ENCODE measurements at regions not wholly inside any gene's neighbourhood (a gene's known extent, or its start where the extent isn't known, plus 50 kb on each side); places are given as distances from the start of the nearest gene placed in this dataset.

DNA sequence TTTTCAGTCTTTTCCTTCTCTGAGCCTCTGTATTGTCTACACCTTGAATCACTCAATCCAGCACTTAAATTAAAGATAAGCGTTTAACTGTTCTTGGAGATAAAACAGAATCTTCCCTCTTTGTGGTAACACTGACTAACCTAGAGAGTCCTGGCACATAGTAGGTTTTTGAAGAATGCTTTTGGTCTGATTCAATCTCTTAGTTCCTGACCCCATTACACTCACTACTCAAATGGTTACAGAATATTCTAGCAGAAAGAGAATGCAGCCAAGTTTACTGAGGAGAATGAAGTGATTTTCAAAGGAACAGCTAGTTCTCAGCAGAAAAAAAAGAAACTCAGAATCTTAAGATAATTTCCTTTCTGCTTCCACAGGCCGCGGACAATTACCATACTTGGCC lies 309.2 kb upstream of the PRMT6 start:
- Histone ChIP-seq H3K27me3 (ENCODE audit: control insufficient read depth, insufficient read depth, low read length) (no peaks in the 10 kb centered on the region), H3K27ac (ENCODE audit: low read length) (no peak overlapping the region), H3K4me1 (ENCODE audit: control insufficient read depth, insufficient read depth, low read length) (no peaks in the 10 kb centered on the region), H3K36me3 (ENCODE audit: control insufficient read depth, insufficient read depth, low read length) (no peaks in the 10 kb centered on the region), H3K4me3 (ENCODE audit: low read depth in 2 of 2, low read length in 2 of 2) (no peak overlapping the region), H3K9me3 (ENCODE audit: control insufficient read depth, insufficient read depth, low read depth, low read length) (no peaks in the 10 kb centered on the region)
- BruUV-seq (replicated peaks) = no TSS peak
- ChIA-PET POLR2A (interaction anchor here (0.6 kb wide), 1 partner anchor 147 kb away, joined by 4 read pairs; no protein-coding TSS in a partner anchor), CTCF (no interaction called here)
- intact Hi-C loops (cut with micrococcal nuclease; ENCODE audit: unreplicated experiment) = no loop called here
- DNase-seq (ENCODE audit: low read depth, low spot score) (no peak), ATAC-seq (no peak)
- in situ Hi-C loops (cut with HindIII; ENCODE audit: low pct_unique_long_range_greater_than_20kb, low sequenced_read_pairs) = no loop called here
- TF ChIP-seq TCF7L2 (IDR thresholded peaks at IDR 0.05; ENCODE audit: low read depth, low read length) = no peak
- TF ChIP-seq, protein P1, sequence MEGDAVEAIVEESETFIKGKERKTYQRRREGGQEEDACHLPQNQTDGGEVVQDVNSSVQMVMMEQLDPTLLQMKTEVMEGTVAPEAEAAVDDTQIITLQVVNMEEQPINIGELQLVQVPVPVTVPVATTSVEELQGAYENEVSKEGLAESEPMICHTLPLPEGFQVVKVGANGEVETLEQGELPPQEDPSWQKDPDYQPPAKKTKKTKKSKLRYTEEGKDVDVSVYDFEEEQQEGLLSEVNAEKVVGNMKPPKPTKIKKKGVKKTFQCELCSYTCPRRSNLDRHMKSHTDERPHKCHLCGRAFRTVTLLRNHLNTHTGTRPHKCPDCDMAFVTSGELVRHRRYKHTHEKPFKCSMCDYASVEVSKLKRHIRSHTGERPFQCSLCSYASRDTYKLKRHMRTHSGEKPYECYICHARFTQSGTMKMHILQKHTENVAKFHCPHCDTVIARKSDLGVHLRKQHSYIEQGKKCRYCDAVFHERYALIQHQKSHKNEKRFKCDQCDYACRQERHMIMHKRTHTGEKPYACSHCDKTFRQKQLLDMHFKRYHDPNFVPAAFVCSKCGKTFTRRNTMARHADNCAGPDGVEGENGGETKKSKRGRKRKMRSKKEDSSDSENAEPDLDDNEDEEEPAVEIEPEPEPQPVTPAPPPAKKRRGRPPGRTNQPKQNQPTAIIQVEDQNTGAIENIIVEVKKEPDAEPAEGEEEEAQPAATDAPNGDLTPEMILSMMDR (IDR thresholded peaks at IDR 0.05) = no peak
- TF ChIP-seq, protein P2, sequence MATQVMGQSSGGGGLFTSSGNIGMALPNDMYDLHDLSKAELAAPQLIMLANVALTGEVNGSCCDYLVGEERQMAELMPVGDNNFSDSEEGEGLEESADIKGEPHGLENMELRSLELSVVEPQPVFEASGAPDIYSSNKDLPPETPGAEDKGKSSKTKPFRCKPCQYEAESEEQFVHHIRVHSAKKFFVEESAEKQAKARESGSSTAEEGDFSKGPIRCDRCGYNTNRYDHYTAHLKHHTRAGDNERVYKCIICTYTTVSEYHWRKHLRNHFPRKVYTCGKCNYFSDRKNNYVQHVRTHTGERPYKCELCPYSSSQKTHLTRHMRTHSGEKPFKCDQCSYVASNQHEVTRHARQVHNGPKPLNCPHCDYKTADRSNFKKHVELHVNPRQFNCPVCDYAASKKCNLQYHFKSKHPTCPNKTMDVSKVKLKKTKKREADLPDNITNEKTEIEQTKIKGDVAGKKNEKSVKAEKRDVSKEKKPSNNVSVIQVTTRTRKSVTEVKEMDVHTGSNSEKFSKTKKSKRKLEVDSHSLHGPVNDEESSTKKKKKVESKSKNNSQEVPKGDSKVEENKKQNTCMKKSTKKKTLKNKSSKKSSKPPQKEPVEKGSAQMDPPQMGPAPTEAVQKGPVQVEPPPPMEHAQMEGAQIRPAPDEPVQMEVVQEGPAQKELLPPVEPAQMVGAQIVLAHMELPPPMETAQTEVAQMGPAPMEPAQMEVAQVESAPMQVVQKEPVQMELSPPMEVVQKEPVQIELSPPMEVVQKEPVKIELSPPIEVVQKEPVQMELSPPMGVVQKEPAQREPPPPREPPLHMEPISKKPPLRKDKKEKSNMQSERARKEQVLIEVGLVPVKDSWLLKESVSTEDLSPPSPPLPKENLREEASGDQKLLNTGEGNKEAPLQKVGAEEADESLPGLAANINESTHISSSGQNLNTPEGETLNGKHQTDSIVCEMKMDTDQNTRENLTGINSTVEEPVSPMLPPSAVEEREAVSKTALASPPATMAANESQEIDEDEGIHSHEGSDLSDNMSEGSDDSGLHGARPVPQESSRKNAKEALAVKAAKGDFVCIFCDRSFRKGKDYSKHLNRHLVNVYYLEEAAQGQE (IDR thresholded peaks at IDR 0.05; ENCODE audit: insufficient read depth in 1 of 2, low read depth in 2 of 2, low read length in 1 of 2) = no peak
- no peak for TF ChIP-seq POLR2AphosphoS5 (IDR thresholded peaks at IDR 0.05; ENCODE audit: low read depth, low read length)
- TF ChIP-seq SIN3A (IDR thresholded peaks at IDR 0.05; ENCODE audit: borderline replicate concordance, insufficient read depth, low read depth, low read length) = no peak

DNA sequence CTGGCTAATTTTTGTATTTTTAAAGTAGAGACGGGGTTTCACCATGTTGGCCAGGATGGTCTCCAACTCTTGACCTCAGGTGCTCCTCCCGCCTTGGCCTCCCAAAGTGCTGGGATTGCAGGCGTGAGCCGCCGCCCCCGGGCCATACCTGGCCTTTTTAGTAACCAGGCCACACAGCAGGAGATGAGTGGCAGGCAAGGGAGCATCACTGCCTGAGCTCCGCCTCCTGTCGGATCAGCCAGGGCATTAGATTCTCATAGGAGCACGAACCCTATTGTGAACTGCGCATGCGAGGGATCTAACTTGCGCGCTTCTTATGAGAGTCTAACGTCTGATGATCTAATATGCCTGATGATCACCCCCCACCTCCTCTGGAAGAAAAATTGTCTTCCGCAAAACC lies 308.7 kb upstream of the PRMT6 start:
- ATAC-seq (no peak), DNase-seq (ENCODE audit: low read depth, low spot score) (no peak)
- ChIA-PET CTCF (no interaction called here), POLR2A (no interaction called here)
- H3K9me3 ChIP-seq (ENCODE audit: control insufficient read depth, insufficient read depth, low read depth, low read length) = no peaks in the 10 kb centered on the region
- TF ChIP-seq, protein P1 (IDR thresholded peaks at IDR 0.05) = no peak
- in situ Hi-C loops (cut with HindIII; ENCODE audit: low pct_unique_long_range_greater_than_20kb, low sequenced_read_pairs) (no loop called here), intact Hi-C loops (cut with micrococcal nuclease; ENCODE audit: unreplicated experiment) (no loop called here)
- H3K4me3 ChIP-seq (ENCODE audit: low read depth in 2 of 2, low read length in 2 of 2) = no peak overlapping the region
- BruUV-seq (replicated peaks) = no TSS peak
- H3K4me1 ChIP-seq (ENCODE audit: control insufficient read depth, insufficient read depth, low read length) = no peaks in the 10 kb centered on the region
- no peaks in the 10 kb centered on the region for H3K36me3 ChIP-seq (ENCODE audit: control insufficient read depth, insufficient read depth, low read length)
- no peaks in the 10 kb centered on the region for H3K27me3 ChIP-seq (ENCODE audit: control insufficient read depth, insufficient read depth, low read length)
- no peak overlapping the region for H3K27ac ChIP-seq (ENCODE audit: low read length)

DNA sequence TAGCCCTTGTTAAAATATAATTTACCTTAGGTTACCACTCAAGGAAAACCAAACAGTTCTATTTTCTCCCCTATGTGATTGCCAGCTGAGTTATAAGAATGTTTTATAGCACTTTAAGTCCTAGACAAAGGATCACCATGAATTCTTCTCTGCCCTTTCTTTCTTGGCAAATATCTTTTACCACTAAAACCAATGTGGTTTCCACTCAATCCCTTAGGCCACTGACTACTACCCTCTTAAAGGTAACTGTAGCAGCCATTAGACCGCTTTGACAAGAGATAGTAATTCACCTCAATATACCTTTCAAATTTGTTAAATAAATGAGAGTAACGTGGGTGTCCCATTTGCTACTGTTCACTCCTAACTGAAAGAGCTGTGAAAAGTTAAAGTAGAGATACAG lies 307.9 kb upstream of the PRMT6 start:
- intact Hi-C loops (cut with micrococcal nuclease; ENCODE audit: unreplicated experiment) = no loop called here

More for the DNA sequence above, 307.9 kb upstream of the PRMT6 start:
- Histone ChIP-seq H3K27me3 (ENCODE audit: control insufficient read depth, insufficient read depth, low read length) (no peaks in the 10 kb centered on the region), H3K36me3 (ENCODE audit: control insufficient read depth, insufficient read depth, low read length) (no peaks in the 10 kb centered on the region), H3K9me3 (ENCODE audit: control insufficient read depth, insufficient read depth, low read depth, low read length) (no peaks in the 10 kb centered on the region), H3K4me3 (ENCODE audit: low read depth in 2 of 2, low read length in 2 of 2) (no peak overlapping the region), H3K4me1 (ENCODE audit: control insufficient read depth, insufficient read depth, low read length) (no peaks in the 10 kb centered on the region), H3K27ac (ENCODE audit: low read length) (no peak overlapping the region)
- BruUV-seq (replicated peaks) = no TSS peak
- in situ Hi-C loops (cut with HindIII; ENCODE audit: low pct_unique_long_range_greater_than_20kb, low sequenced_read_pairs) = no loop called here
- POLR2A ChIA-PET = no interaction called here
- DNase-seq (ENCODE audit: low read depth, low spot score) (no peak), ATAC-seq (no peak)
- TF ChIP-seq, protein P2 (IDR thresholded peaks at IDR 0.05; ENCODE audit: insufficient read depth in 1 of 2, low read depth in 2 of 2, low read length in 1 of 2) = no peak
- TF ChIP-seq, protein P1 (IDR thresholded peaks at IDR 0.05) = no peak
- TF ChIP-seq POLR2AphosphoS5 (IDR thresholded peaks at IDR 0.05; ENCODE audit: low read depth, low read length) (no peak), SIN3A (IDR thresholded peaks at IDR 0.05; ENCODE audit: borderline replicate concordance, insufficient read depth, low read depth, low read length) (no peak), TCF7L2 (IDR thresholded peaks at IDR 0.05; ENCODE audit: low read depth, low read length) (no peak)
- CTCF ChIA-PET = no interaction called here

All from Panc1 (cell line).